Anterior cingulate cortex (tissue), 58 donors: ENCODE measurements at regions not wholly inside any gene's neighbourhood (a gene's known extent, or its start where the extent isn't known, plus 50 kb on each side); places are given as distances from the start of the nearest gene placed in this dataset.
"Not testable (repeated sequence)": the region's sequence is repeated elsewhere in the genome, so short reads cannot be mapped to it uniquely, and the experiment has no call there.

ENCODE experiments used
- DNase-seq, 58 donors: peaks; one replicate each; lab custom pipeline; 2025; lab: John Stamatoyannopoulos, UW

DNA sequence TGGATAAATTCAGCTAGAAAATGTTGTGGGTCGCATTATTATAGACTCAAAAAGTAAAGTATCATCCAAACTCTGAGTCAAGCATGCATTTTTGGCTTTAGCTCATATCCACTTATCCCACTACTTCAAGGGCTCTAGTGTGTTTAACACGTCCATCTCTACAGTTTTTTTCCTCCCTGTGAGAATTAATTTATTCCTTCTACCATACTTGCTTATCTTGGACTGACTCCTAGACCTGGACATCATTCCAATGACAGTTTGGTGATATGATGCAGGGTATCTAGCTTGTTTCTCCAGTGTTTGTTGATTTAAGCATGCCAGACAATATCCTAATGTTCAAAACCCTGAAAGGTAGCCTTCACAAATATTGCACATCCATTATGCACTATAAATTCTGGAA, 1037.1 kb upstream of the INTU start:
- no peak for DNase-seq

DNA sequence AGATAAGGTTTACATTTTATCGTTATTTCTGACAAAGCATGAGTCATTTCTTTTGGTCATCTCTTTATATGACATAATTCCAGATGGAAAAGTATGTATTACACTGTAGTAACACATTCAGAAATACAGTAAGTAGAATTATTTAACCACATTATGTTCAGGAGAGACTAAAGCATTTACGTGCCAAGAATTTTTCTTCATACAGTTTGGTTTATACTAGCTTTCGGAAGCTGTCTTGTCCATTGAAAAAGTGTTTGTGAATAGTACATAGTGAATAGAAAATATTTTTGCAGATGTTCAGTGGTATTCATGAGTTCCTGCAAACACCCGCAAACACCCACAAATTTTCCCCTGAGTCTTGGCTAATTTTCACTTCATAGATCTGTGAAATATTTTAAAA, 1033.0 kb upstream of the INTU start:
- DNase-seq: no peak

DNA sequence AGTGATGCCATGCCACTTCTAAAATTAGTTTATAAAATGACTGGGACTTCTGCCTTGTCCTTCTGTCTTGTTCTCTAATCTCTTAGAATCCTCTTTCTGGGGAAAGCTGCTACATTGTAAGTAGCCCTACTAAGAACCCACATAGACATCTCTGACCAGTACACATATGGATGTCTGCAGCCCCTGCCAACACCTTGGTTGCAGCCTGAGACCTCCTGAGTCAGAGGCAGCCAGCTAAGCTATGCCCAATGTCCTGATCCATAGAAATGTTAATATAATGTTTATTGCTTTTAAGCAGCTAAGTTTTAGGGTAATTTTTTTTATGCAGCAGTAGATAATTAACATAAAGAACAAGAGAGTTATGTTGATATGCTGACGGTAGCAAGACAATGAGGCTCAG, 1029.5 kb upstream of the INTU start:
- DNase-seq: no peak

DNA sequence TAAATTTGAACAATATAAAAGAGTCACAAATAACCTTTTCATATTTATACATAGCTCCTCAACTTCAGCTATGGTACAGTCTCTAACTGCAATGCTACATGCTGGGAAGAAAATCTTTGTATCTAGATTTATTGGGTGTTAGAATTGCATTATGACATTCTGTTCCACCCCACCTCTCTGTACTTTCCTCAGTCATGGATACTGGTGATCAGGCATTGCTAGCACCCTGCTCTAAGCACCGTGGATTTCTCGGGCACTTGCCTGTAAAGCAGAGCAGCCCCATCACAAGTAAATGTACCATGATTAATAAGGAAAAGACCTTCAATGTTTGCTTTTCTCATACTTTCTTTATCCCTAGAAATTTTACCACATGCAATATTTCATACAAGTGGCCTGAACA, 1028.9 kb upstream of the INTU start:
- DNase-seq: no peak

DNA sequence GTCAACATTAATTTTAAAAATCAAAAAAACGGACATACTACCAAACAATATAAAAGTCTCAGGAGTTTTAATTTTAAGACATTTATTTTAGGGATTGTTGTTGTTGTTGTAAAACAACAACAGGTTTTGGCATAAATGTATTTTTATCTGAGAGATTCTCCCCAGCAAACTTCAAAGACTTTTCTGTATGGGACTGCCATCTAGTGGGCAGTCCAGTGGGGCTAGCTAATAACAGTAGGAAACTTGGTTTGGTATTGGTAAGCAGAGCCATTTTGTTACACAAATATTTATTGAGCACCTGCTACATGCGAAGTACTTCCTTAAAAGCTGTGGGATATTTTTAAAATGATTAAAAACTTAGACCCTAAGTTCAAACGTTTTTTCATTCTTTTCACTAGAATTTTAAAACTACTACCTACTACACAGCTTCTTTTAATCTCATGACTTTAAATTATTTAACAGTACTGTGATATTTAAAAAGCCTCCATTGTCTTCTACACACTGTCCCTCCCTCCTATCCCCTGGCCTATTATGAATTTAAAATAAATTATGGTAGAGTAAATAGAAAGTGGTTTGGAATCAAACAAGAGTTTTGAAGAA, 1028.4 kb upstream of the INTU start:
- peak in 18 of 58 donors; percentile 1 to 34 (median 3) for DNase-seq

DNA sequence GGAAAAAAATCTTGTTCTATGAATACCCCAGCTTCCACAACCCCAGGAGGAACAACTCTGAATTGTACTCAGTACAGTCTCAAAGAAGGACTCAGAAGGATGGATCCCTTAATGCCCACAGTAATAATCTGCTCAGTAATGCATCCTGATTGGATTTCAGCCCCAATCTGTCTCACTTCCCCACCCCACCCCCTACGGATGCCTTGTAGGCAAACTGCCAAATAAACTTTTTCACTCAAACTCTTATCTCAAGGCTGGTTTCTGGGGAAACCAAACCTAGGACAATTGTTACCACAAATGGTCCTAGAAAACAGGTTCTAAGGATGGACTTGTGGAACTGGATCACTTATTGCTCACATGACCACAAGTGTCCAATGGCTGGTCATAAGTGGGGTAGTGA, 1021.8 kb upstream of the INTU start:
- DNase-seq: no peak

DNA sequence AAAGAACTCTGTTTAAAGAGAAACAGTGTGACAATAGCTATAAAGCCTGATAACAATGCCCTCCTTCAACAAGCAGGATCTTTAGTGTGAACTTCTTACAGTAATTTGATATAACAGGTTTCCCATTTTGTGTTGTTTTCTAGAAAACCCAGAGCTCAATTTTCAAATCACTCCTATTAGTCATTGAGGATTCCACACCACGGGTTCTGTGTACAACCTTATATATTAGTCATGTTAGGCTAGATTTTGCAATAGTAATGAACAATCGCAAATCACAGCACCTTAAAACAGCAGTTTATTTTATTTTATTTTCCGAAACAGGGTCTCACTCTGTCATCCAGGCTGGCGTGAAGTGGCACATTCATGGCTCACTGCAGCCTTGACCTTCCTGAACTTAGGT, 1020.9 kb upstream of the INTU start:
- DNase-seq: no peak

DNA sequence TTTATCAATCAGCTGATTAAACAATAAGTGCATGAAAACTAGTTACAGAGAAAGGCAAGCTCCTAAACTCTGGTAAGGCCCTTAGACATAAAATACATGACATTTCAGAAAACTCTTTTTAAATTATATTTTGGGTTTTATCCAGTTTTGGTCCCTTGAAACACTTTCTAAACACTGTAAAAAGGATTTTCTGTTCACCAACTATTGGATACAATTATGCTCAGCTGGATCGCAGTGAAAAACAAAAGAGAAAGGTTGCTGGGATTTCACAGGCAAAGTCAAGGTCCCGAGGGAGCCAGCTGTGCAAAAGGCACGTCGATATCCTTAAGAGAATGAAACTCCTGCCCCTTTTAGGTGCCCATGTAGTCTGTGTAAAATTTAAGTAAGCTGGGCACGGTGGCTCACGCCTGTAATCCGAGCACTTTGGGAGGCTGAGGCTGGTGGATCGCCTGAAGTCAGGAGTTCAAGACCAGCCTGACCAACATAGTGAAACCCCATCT, 1018.4 kb upstream of the INTU start:
- no peak for DNase-seq

DNA sequence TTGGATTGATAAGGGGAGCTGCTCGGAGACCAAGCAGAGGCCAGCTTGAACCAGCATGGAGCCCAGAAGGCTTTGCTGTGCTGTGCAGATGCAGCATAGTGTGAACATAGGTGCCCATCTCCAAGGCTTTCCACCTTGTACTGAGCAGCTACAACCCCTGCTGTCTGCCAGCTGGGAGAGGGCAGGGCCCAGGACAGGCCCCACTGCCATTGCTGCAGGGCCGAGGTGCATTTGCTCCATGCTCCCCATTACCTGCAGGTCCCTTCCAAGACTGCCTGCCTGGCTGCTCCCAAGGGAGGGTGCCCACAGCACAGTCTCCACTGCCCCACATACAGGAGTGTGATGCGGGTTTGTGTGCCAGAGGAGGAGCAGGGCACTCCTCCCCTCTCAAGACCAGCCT, 1016.0 kb upstream of the INTU start:
- no peak for DNase-seq

DNA sequence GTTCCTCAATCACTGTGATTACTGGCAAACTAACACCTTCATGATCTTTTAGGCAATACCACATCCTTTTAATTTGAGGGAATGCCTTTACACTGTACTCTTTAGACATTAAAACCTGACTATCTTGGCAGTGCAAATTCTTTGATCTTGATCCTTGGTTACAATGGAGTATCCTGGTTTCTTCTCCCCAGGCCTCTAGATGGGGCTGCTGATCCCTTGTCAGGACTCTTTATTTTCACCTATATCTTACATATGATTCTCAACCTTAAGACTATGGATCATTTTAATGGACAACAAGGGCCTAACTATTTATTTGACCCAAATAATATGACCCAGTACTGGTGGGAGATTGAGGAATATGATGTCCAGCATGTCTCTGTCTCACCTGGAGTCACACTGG, 1005.5 kb upstream of the INTU start:
- no peak for DNase-seq

DNA sequence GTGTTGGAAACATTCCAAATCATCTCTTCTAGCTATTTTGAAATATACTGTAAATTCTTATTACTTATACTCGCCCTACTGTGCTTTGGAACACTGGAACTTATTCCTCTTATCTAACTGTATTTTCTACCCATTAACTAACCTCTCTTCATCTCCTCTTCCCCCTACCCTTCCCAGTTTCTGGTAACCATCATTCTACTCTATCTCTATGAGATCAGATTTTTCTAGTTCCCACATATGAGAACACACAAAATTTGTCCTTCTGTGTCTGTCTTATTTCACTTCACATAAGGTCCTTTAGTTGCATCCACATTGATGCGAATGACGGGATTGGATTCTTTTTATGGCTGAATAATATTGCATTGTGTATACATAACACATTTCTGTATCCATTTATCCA, 1003.8 kb upstream of the INTU start:
- DNase-seq: no peak

DNA sequence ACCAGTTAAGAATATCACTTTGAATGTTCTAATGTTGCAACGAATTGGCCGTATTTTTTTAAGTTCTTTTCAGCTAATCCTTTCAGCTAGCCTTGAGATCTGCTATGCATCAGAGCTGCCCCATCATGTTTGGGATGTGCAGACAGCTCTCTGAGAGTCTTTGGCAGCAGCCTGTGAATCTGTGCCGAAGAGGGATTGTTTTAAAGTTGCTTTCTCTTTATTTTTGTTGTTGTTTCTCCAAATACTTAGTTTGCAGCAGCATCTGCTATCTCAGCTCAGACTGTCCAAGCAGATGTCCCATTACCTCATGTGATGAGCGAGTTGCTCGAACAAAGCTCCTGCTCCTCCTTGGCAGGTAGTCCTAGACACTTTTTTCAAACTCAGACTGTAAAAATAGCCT, 1002.5 kb upstream of the INTU start:
- DNase-seq: peak in 4 of 58 donors; percentile 1 to 17 (median 5)

DNA sequence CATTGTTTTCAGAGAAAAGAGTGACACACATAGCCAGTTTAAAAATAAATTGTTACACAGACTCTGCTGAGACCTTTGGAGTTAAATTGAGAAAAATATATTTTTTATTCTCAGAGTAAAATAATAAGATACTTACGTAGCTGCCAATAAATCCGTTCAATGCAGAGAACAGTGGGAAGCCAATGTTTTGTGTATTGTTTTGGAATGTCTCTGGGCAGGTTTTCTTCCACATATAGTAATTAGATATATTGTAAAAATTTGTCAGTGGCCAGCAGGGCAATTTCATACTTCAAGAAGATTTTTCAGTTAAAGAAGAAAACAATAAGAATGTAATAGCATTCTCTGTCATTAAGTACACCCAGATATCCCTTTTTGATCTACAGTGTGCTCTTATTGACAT, 999.5 kb upstream of the INTU start:
- DNase-seq: no peak

DNA sequence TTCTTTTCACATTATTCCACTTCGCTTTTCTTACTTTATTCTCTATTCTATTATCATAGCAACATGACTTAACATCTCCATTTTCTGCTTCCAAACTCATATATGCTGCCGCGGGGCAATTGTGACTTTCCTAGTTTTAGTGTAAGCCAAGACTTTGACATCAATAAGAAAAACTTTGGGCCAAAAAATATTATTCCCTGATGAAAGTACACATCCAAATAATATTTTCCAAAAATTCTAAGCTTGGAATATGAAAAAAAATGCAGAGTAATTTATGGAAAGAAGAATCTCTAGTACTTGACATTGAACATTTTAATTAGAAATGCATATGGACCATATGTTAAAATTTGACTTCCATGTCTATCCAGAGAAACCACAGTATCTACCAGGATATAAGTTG, 995.1 kb upstream of the INTU start:
- DNase-seq: no peak

DNA sequence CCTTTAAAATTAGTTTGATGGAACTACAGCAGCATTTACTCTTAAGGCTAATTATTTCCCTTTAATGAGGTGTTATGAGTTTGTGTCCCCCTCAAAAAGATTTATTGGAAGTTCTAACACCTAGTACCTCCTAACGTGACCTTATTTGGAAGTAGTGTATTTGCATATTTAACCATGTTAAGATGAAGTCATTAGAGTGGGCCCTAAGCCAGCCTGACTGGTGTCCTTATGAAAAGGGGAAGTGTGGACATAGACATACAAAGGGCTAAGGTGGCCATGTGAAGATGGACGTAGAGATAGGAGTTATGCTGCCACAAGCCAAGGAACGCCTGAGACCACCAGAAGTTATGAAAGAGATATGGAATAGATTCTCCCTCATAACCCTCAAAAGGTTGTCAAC, 985.4 kb upstream of the INTU start:
- no peak for DNase-seq

DNA sequence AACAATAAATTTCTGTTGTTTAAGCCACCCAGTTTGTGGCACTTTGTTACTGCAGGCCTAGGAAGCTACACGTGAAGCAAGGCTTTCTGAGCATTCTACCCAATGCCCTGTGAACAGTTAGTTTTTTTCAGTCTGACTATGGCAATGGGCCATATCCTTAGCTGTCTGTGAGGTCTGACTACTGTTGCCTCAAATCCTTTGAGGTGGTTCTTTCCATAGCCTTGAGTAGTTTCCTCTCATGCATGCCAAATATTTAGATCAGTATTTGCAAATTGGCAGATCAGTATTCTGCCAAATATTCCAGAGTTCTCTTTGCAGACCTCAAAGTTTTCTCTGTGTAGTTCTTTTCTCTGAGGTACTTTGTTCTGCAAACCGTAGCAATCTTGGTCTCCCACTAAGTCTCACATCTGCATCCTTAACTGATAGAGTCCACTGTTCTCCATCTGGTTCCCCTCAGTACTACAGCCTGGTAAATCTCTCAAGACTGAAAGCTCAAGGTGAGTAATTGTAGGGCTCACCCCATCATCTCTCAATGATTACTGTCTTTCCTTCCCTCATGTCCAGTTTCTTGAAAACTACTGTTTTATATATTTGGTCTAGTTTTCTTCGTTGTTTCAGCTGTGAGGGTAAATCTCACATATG, 984.9 kb upstream of the INTU start:
- no peak for DNase-seq

DNA sequence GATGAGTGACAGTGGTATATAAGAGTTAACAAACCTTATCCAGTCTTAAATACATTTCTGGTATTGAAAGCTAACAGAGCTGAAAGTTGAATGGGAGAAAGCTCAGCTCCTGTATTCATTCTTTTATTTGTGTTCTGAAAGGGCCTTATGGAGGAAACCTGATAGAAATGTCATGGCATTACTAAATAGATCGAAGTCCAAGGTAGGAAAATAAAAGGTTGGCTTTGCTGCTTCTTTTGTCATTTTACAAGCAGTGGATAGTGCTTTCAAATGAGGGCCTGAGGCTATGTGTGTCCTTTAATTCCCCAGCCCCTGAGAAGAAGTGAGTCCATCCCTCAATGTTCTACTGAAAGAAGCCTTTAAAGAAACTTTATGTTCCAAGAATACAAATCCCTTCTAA, 974.3 kb upstream of the INTU start:
- no peak for DNase-seq

DNA sequence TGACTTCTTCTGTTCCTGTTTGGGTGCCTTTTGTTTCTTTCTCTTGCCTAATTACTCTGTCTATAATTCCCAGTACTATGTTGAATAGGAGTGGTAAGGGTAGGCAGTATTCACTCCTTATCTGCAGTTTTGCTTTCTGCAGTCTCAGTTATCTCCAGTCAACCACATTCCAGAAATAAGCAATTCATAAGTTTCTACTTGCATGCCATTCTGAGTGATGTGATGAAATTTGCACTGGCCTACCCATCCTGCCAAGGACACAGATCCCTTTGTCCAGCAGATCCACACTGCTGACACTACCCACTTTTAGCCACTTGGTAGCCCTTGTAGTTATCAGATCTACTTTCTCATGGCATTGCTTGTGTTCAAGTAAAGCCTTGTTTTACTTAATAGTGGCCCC, 971.6 kb upstream of the INTU start:
- no peak for DNase-seq

DNA sequence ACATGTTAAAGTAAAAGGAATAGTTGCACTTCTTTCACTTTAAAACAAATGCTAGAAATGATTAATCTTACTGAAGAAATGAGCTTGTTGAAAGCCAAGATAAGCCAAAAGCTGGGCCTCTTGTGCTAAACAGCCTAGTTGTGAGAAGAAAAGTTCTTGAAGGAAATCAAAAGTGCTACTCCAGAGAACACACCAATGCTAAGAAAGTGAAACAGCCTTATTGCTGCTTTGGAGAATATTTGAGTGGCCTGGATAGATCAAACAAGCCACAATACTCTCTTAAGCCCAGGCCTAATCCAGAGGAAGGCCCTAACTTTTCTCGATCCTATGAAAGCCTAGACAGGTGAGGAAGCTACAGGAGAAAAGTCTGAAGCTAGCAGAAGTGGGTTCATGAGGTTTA, 967.9 kb upstream of the INTU start:
- DNase-seq: no peak

DNA sequence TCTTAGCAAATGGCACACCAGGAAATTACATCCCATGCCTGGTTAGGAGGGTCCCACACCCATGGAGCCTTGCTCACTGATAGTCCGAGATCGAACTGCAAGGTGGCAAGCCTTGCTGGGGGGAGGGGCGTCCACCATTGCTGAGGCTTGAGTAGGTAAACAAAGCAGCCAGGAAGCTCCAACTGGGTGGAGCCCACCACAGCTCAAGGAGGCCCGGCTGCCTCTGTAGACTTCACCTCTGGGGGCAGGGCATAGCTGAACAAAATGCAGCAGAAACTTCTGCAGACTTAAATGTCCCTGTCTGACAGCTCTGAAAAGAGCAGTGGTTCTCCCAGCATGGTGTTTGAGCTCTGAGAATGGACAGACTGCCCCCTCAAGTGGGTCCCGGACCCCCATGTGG, 962.7 kb upstream of the INTU start:
- not testable (repeated sequence) for DNase-seq

DNA sequence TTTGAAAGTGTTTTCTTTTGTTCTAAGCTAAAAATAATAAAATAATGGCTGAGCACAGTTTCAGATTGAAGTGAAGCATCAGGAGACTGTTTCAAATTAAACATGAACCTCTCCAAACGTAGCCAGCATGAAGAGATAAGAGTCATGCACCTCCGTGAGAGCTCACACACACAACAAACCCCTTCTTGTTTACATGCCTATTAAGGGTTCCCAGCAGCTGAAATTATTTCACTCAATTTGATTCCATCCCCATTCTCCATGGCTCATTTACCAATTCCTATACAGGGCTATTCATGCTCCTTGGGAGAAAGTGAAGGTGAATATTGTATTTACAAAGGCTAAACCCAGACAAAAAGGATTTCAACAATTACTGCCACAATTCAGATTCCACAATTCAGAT, 954.1 kb upstream of the INTU start:
- DNase-seq: no peak

DNA sequence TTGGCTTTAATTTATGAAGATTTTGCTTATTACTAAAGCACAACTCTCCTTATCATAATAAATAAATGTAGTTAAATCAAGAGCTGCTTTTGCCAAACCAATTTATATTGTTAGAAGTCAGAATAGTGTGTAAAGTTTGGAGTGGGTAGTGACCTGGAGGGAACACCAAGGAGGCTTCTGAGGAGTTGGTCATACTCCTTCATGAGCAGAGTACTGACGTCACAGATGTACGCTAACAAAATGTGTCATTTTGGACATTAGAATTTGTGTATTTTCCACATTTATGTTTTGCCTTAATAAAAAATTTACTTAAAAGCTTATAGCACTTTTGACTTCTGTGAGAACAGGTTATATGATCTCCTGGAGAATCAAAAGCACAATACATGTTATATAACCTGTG, 953.5 kb upstream of the INTU start:
- DNase-seq: no peak

DNA sequence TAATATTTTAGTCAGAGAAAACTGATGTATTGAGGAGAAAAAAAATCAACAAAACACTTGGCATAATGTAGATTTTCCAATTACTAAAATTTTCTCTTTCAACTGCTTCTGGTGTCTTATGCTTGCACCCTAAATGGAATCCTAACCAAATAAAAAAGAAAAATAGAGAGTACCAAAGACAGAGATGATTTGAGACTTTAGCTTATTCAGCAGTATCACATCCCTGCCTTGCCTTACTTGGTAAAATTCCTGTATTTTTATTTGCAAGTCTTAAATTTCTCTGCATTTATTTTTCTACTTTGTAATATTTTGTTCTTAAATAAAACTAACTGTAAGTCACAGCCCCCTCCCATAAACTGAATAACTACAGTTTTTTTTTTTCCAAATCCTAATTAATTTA, 950.5 kb upstream of the INTU start:
- DNase-seq: no peak
